NCI-H446 treated with DMSO at 0.1 percent for 48 hours (cell line): ENCODE measurements at regions not wholly inside any gene's neighbourhood (a gene's known extent, or its start where the extent isn't known, plus 50 kb on each side); places are given as distances from the start of the nearest gene placed in this dataset.

Experiments used
- DNase-seq: peaks from one replicate; lab custom pipeline; 2025; lab: John Stamatoyannopoulos, UW

DNA sequence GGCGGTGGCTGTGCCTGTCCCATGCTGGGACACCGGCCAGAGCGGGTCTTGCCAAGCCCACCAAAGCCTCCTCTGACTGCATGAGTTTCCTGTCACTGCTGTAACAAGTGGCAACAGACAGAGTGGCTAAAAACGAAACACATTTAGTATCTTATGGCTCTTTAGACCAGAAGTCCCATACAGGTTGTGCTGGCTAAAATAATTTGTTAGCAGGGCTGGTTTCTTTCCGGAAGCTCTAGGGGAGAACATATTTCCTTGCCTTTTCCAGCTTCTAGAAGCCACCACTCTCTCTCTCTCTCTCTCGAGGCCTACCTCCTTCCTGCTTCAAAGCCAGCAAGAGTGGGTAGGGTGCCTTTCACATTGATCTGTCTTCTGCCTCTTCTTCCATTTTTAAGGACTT is 171.6 kb upstream of the PLPP4 start:
- DNase-seq: no peak

DNA sequence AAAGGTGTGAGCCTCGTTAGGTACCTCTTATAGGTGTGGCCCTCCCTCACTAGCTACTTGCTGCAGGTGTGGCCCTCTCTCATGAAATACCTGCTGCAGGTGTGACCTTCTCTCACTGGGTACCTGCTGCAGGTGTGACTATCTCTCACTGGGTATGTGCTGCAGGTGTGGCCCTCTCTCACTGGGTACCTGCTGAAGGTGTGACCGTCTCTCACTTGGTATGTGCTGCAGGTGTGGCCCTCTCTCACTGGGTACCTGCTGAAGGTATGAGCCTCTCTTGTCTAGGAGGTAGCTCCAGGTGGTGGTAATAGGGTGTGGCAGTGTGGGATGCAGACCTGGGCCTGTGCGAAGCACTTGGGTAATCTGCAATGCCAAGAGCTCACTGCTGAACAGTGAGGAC is 170.7 kb upstream of the PLPP4 start:
- DNase-seq: no peak

DNA sequence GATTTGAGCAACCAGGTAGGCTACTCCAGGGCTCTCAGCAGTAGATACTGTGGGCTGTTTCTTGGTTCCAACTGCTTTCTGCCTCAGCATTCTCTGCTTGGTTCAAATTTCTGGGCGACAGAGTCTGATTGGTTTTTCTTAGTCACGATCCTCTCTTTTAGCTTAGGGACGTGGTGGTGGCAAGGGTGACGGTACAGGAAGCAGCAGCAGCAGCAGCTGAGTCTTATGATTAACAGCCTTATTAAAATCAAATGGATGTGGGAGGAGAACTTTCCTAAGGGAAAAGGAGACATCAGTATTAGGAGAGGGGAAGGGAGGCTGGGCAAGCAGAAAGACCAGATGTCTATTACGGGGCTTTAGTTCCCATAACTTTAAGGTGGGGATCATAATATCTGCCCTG is 156.5 kb upstream of the PLPP4 start:
- no peak for DNase-seq

DNA sequence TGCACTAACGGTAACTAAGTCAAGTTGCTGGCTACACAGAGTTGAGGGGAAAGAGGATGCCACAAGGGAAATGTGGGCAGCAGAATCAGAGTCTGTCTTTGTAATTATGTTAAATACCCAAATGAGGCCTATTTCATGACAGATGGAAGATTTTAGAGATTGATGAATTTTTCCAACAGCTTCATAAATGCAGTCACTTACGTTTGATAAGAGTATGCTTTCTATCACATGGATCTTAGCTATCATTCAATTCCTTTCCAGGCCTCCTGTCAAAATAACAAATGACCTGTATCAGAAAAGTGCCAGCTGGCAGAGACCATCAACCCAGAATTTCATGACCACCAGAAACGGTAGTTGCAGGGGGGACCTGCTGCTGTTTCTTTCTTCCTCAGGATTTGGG is 148.4 kb upstream of the PLPP4 start:
- no peak for DNase-seq

DNA sequence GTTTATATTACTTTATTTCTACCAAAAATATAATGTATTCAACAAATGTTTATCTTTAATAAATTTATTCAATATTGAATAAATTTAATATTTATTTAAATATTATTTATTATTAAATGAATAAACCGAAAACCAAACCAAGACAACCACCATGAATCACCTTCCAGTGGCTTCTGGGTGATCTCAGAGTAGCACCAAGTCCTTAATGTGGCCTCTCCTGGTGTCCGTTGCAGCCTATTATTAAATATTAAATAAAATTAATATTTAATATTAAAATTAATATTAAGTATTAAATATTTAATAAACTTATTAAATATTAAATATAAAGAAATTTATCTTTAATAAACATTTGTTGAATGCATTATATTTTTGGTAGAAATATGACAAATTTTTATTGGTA is 143.3 kb upstream of the PLPP4 start:
- DNase-seq: no peak

DNA sequence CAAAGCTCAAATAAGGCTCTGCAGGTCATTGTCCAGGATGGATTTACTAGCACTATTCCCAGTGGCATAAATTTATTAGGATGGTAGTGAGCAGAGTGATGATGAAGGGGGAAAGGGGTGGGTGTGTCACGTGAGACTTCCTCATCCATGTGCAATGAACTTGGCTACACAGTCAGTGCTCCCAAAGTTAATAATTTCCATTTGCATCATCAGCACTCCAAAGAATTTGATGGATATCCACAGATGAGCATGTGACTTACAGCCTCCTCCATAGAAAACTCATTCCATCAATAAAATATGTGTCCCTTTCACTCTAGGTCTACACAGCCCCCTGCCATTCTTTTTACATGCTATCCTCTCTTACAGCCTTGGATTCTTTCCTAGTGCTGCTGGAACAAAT is 142.6 kb upstream of the PLPP4 start:
- DNase-seq: no peak

DNA sequence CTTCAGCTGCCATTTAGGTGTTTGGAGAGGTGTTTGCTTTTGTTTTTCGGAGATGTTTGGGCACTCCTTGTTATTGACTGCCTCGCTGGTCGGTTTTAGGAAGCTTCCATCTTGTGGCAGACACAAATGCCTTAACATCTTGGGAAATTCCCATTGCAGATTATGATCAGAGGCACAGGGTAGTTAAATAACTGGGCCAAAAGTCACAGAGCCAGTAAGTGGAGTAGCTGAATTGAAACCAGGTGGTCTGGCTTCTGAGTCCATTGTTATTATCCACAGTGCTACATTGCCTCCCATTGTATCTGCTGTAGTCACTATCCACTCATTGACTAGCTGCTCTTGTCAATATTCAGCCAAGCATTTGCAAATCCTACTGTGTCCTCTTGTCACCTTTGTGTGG is 138.2 kb upstream of the PLPP4 start:
- no peak for DNase-seq

DNA sequence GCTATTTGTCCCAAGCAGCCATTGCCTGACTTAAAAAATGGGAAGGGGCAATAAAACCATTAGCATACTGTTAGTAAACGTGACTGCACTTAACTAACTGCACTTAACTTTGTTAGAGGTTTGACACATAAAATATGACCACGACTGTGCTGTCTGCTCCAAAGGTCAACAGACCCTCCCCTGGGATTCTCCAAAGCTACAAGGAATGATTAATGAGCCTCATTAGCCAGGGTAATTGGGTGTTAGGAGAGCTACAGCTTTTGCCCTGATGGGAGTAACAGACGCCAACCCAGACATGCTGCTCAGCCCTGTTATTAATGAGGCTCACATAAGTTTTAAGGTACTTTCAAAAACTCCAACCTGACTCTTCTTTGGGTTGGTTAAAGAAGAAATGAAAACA is 129.4 kb upstream of the PLPP4 start:
- peak; percentile 36 for DNase-seq

DNA sequence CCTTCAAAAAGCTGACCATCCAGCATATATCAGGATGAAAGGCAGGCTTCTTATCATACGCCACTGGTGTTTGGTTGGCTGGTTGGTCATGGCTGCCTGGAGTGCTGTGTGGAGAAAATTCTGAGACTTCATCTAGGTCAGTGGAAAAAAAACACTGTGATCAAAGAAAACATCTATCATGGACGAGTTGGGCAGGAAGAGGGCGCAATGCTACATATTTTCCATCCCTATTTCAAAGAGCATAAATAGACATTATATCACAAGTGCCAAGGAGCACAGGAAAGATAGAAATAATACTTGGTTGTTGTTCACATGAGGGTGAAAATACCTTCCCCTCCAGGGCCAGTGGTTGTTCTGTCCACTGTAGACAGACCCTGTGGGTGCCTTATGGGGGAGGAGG is 128.4 kb upstream of the PLPP4 start:
- no peak for DNase-seq

DNA sequence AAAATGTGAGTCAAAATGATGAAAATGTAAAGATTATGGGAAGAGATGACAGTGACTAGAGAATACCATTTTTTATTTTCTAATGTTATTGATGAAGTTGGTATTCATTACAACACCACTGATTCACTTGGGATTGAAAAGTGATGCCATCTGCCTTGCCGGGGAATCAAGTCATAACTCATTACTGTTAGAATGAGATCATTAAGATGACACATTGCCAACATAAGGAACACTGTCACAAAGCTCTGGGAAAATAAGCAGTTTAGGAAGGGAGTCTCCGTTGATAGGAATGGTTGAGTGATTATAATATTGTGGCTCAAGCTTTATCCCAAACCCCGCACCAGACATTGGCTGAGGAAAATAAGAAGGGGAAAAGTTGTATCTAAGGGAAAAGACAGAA is 121.5 kb upstream of the PLPP4 start:
- DNase-seq: peak; percentile 33

DNA sequence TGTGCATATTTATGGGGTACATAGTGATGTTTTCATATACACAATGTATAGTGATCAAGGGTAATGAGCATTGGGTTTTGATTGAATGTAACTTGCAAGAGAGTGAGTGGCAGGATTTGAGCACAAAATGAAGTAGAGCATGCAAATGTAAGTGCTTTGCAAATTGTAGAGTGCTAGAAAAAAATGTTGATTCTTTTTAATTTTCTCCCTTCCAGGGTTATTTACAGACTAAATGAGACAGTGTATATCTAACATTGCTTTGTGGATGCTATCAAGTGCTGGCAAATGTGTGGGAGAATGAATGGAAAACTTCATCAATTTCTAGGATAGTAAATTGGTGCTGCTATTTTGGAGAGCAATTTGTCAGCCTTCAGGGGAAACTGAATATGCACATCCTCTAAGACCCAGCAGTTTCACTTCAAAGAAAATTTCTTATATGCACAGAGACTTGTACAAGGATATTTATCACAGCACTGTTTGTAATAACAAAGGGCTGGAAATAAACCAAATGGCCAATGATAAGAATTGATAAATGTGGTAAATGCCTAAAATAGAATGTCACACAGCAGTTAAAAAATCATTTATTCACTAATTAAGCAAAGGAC is 120.6 kb upstream of the PLPP4 start:
- DNase-seq: no peak

DNA sequence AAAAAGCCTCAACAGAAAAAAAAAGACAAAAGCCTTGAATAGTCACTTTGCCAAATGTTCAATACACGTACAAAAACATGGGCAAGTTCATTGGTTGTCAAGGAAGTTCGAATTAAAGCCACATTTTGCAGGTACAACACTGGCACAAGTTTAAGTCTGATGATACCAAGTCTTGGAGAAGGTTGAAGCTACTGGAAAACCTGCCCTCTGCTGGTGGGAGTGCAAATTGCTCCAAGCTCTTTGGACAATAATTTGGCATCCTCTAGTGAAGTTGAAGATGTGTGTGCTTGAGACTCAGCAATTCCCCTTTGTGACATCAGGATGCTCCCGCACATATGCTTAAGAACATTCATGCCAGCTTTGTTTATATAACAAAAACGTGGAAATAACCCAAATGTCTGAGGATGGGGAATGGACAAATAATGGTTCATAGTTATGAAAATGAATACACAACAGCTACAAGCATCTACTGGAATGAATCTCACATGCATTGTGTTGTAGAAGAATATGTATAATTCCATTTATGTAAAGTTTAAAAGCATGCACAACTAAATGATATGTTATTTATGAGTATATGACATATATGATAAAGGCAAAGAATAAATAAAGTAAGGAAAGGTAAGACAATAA is 120.0 kb upstream of the PLPP4 start:
- DNase-seq: no peak

DNA sequence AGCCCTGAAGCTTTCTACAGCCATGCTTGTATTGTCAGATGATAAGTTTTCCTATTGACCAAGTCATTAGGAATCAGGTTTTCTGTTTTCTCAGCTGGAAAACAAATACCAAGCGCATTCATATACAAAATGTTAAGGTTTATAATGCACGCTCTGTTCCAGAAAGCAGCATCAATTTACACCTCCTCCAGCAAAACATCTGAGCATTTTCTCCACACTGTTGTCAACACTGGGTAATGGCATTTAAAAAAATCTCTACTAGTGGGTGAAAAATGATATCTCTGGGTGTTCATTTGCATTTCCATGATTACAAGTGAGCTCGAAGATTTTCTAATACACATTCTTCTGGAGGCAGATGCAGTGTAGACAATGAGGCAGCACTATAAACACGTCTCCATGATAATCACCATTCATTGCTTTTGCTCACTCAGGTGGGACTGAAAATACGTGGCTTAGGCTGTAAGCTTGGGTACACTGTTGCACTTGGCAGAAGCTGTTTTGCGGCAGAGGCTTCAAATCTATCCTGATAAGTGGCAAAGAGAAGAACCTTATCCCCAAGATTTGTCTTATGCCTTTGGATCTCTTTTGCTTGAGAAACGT is 114.8 kb upstream of the PLPP4 start:
- no peak for DNase-seq

DNA sequence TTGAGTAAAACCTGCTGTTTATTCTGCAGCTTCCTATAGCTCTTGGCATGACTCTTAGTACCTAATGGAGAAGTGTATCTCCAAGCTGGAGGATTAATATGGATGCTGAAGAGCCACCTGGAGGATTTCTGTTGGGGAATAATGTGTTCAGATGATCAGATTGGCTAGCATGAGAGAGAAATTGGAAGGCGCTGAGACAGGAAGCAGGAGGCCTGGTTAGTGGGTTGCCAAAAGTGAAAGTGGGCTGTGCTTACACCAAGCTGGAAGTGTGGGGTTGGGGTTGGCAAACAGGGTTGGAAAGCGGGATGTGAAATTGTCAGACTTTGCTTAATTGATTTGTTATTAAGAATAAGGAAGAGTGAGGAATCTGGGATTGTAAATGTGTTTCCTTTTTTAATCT is 111.8 kb upstream of the PLPP4 start:
- no peak for DNase-seq

DNA sequence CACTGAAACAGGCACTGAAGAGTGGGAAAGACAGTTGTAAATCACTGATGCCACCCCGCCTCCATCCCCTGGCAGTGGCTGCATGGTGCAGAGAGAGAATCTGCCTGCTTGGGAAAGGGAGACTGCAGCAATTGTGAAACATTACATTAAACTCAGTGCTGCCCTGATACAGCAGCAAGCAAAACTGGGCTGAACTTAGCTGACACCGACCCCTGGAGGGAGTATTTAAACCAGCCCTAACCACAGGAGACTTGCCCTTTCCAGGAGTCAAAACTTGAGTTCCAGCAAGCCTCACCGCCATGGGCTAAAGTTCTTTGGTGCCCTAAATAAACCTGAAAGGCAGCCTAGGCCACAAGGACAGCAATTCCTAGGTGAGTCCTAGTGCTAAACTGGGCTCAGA is 109.4 kb upstream of the PLPP4 start:
- no peak for DNase-seq

DNA sequence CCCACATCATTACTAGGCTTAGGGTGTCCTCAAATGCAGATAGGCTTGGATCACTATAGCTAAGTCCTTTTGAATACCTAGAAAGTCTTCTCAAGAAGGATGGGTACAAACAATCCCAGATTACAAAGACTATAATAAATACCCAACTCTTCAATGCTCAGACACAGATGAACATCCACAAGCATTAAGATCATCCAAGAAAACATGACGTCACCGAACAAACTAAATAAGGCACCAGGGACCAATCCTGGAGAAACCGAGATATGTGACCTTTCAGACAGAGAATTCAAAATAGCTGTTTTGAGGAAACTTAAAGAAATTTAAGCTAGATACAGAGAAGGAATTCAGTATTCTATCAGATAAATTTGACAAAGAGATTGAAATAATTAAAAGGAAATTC is 108.0 kb upstream of the PLPP4 start:
- no peak for DNase-seq

DNA sequence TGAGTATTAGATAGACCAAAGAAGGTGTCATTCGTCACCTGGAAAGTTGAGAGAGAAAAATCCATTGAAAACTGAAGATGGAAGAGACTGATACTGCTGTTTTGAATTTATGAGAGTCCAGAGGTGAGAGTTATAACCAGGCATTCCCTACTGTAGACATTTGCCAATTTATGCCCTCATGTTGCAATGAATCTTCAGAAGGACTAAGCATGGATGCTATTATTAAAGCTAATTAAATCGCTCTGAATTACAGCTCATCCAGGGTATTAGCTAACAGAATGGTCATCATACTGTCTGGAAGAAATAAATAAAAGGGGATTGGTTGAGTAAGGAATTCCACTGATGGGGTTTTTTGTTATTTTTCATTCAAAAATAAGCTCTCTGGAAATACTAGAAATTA is 101.6 kb upstream of the PLPP4 start:
- no peak for DNase-seq

DNA sequence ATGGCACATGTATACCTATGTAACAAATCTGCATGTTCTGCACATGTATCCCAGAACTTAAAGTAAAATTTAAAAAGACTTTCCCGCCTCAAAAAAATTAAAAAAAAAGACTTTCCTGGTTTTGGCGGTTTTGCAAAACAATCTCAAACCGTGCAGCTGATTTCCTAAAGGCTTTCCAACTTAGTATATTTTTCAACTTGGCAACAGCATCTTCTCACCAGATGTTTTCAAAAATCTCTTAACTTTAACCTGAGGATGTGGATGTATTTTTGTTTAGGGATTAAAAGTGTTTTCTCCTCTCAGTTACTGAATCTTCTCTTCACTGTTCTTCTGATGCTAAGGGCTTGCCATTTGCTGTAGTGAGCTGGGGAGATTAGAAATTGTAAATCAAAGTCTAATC is 96.5 kb upstream of the PLPP4 start:
- no peak for DNase-seq

DNA sequence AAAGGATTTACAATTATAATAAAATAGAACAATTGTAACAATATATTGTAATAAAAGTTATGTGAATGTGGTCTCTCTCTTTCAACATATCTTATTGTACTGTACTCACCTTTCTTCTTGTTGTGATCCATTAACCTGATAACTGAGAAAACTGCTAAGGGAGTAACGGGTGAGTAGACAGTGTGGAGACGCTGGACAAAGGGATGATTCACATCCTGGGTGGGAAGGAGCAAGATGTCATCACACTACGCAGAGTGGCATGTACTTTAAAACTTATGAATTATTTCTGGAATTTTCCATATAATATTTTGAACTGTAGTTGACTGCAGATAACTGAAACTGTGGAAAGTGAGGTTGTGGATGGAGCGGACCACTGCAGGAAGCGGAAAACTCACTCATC is 91.2 kb upstream of the PLPP4 start:
- DNase-seq: no peak

DNA sequence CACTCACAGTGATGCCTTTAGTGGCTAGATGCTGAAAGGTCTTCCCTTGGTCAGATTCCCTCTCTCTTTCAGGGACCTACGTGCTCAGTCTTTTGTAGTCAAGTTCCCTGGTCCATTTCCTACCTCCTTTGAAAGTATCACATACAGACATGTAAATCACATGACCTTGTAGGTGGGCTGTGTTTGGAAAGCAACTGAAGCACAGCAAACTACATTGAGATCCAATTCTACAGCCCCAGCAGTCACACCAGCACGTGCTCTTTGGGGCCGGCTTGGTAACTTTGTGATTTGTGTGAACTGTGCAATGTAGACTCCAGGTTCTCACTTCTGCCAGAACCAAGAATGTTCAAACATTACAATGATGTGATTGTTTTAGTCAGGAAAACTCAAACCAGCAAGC is 89.7 kb upstream of the PLPP4 start:
- DNase-seq: no peak

DNA sequence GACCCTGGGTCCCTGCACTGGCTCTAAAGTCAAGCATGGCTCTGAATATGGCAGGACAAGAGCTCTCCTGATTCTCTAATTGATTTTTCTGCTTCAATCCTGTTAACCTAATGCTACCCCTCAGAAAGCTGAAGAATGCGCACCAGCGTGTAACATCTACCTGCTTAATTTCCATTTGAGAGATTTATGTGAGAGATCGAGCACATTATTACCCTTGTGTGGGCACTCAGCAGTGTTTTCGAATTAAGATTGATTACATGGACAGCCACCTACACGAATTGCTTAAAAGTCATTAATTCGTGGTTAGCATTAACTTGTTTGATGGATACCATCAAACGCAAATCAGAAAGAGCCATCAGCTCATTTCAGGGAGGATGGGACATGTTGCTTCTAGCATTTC is 88.7 kb upstream of the PLPP4 start:
- DNase-seq: no peak

DNA sequence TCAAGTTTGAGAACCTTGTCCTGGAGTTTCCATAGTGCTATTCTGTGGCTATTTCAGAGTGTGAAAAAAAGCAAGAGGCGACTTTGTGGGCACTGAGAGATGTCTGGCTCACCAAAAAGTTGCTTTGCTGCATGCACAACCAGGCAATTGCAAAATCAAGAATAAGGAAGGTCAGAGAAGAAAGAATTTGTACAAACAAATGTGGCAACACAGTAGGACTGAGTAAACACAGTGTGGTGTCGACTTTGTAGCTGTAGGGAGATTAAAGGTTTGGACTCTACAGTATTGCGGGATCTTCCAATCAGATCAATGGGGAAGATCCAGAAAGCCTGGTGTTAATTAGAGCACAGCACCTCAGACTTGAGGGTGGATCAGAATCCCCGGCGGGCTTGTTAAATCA is 88.1 kb upstream of the PLPP4 start:
- no peak for DNase-seq

DNA sequence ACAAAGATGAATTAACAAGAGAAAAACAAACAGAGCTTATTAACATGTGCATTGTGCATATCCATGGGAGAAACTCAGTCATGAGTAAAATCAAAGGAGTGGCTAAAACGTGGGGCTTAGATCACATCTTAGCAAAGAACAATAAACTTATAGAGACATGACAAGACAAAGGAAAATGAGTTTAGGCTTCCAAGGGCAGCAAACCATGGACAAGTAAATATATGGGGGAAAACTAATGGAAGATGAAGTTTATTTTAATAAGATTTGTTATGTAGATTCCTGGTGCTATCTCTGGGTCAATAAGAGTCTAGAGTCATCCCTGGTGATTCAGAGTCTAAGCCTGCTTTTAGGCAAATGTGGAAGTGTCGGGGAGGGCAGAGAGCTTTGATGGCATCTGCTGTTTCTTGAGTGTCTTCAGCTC is 87.2 kb upstream of the PLPP4 start:
- DNase-seq: no peak

DNA sequence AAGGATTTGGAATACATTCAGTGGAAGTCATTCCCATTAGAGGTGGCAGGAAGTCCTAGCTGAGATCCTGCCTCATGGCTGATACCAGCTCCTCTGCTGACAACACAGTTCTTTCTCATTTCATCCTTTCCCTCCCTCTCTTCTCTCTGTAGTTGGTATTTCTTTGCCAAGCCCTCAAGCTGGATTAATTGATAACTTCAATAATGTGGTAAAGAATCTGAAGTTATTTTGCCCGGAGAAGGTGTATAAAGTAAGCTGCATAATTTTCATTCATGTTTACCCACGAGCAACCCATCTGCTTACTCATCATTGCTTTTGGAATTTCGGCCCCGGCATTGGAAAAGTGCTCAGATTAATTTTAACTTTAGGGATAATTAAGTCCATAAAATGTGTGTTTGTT is 85.2 kb upstream of the PLPP4 start:
- no peak for DNase-seq
